ENCODE measurements at regions not wholly inside any gene's neighbourhood (a gene's known extent, or its start where the extent isn't known, plus 50 kb on each side); places are given as distances from the start of the nearest gene placed in this dataset.

DNA sequence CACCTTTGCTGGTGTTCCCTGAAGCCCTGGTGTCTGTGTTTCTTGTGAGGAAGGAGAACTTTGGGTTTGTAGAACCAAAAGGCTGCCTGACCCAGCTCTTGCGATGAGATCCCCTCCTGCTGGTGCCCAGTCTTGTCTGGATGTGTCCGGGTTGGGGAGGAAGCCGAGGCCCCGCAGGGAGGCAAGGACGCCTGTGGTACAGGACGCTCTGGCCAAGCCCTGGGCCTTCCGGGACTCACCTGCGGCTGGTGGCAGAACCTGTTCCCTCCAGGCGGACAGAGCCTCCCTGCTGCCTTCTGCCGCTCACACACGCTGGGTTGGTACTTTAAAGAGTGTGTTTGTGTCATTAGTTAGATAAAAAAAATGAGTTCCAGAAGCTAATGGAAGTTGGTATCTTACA lies 616.2 kb downstream of the GALR1 start (continued):
- TF ChIP-seq HNRNPLL (IDR thresholded peaks at IDR 0.05; ENCODE audit: low read depth, low read length, poor library complexity, severe bottlenecking): no peak
- TF ChIP-seq, protein P1, sequence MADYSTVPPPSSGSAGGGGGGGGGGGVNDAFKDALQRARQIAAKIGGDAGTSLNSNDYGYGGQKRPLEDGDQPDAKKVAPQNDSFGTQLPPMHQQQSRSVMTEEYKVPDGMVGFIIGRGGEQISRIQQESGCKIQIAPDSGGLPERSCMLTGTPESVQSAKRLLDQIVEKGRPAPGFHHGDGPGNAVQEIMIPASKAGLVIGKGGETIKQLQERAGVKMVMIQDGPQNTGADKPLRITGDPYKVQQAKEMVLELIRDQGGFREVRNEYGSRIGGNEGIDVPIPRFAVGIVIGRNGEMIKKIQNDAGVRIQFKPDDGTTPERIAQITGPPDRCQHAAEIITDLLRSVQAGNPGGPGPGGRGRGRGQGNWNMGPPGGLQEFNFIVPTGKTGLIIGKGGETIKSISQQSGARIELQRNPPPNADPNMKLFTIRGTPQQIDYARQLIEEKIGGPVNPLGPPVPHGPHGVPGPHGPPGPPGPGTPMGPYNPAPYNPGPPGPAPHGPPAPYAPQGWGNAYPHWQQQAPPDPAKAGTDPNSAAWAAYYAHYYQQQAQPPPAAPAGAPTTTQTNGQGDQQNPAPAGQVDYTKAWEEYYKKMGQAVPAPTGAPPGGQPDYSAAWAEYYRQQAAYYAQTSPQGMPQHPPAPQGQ (CRISPR knock-in tag; IDR thresholded peaks at IDR 0.05; ENCODE audit: borderline replicate concordance): no peak
- TF ChIP-seq ZFP37 (CRISPR knock-in tag; IDR thresholded peaks at IDR 0.05; ENCODE audit: borderline replicate concordance): no peak
- TF ChIP-seq IKZF4 (CRISPR knock-in tag; IDR thresholded peaks at IDR 0.05; ENCODE audit: borderline replicate concordance, low read depth, not compliant biosample characterization): no peak
- no peak for TF ChIP-seq SAFB2 (CRISPR knock-in tag; IDR thresholded peaks at IDR 0.05; ENCODE audit: borderline replicate concordance, low read depth)
- no peak for TF ChIP-seq PCBP1 (IDR thresholded peaks at IDR 0.05; ENCODE audit: borderline replicate concordance, low read depth, low read length)
- TF ChIP-seq SRSF1 (optimal IDR thresholded peaks at IDR 0.05; ENCODE audit: low read depth, low read length): no peak
- TF ChIP-seq ZNF460 (CRISPR knock-in tag; IDR thresholded peaks at IDR 0.05; ENCODE audit: borderline replicate concordance): no peak
- TF ChIP-seq, protein P2, sequence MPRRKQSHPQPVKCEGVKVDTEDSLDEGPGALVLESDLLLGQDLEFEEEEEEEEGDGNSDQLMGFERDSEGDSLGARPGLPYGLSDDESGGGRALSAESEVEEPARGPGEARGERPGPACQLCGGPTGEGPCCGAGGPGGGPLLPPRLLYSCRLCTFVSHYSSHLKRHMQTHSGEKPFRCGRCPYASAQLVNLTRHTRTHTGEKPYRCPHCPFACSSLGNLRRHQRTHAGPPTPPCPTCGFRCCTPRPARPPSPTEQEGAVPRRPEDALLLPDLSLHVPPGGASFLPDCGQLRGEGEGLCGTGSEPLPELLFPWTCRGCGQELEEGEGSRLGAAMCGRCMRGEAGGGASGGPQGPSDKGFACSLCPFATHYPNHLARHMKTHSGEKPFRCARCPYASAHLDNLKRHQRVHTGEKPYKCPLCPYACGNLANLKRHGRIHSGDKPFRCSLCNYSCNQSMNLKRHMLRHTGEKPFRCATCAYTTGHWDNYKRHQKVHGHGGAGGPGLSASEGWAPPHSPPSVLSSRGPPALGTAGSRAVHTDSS (CRISPR knock-in tag; conservative IDR thresholded peaks at IDR 0.05): no peak
- TF ChIP-seq, protein P3, sequence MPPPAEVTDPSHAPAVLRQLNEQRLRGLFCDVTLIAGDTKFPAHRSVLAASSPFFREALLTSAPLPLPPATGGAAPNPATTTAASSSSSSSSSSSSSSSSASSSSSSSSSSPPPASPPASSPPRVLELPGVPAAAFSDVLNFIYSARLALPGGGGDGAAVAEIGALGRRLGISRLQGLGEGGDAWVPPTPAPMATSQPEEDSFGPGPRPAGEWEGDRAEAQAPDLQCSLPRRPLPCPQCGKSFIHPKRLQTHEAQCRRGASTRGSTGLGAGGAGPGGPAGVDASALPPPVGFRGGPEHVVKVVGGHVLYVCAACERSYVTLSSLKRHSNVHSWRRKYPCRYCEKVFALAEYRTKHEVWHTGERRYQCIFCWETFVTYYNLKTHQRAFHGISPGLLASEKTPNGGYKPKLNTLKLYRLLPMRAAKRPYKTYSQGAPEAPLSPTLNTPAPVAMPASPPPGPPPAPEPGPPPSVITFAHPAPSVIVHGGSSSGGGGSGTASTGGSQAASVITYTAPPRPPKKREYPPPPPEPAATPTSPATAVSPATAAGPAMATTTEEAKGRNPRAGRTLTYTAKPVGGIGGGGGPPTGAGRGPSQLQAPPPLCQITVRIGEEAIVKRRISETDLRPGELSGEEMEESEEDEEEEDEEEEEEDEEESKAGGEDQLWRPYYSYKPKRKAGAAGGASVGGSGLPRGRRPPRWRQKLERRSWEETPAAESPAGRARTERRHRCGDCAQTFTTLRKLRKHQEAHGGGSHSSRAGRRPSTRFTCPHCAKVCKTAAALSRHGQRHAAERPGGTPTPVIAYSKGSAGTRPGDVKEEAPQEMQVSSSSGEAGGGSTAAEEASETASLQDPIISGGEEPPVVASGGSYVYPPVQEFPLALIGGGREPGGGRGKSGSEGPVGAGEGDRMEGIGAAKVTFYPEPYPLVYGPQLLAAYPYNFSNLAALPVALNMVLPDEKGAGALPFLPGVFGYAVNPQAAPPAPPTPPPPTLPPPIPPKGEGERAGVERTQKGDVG (CRISPR knock-in tag; IDR thresholded peaks at IDR 0.05; ENCODE audit: borderline replicate concordance): no peak
- TF ChIP-seq, protein P4, sequence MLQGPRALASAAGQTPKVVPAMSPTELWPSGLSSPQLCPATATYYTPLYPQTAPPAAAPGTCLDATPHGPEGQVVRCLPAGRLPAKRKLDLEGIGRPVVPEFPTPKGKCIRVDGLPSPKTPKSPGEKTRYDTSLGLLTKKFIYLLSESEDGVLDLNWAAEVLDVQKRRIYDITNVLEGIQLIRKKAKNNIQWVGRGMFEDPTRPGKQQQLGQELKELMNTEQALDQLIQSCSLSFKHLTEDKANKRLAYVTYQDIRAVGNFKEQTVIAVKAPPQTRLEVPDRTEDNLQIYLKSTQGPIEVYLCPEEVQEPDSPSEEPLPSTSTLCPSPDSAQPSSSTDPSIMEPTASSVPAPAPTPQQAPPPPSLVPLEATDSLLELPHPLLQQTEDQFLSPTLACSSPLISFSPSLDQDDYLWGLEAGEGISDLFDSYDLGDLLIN (CRISPR knock-in tag; IDR thresholded peaks at IDR 0.05; ENCODE audit: borderline replicate concordance): no peak

Data from HepG2 (cell line).